Gastrocnemius medialis (tissue), 4 donors: ENCODE measurements at regions not wholly inside any gene's neighbourhood (a gene's known extent, or its start where the extent isn't known, plus 50 kb on each side); places are given as distances from the start of the nearest gene placed in this dataset.

Experiments
- POLR2A ChIP-seq, 2 donors: fragments of 450-650 bp; IDR thresholded peaks; one replicate each; pipeline ENCODE4 v1.6.1; 2017; ENCODE audit warnings: antibody characterized with exemption in 2 of 2, mild to moderate bottlenecking in 2 of 2, moderate library complexity in 2 of 2
- TF ChIP-seq, protein P1 (sequence below), 5 experiments: fragments of 450-650 bp in 3 of 5; fragments of 200-600 bp in 2 of 5; sonication (generic) in 2 of 5; IDR thresholded peaks in 4 of 5; conservative IDR thresholded peaks in 1 of 5; 1 replicate in 4 of 5; 2 replicates in 1 of 5; pipeline ENCODE4 v1.5.1; 2016 to 2019; ENCODE audit warnings: antibody characterized with exemption in 5 of 5, mild to moderate bottlenecking in 3 of 5, moderate library complexity in 3 of 5

DNA sequence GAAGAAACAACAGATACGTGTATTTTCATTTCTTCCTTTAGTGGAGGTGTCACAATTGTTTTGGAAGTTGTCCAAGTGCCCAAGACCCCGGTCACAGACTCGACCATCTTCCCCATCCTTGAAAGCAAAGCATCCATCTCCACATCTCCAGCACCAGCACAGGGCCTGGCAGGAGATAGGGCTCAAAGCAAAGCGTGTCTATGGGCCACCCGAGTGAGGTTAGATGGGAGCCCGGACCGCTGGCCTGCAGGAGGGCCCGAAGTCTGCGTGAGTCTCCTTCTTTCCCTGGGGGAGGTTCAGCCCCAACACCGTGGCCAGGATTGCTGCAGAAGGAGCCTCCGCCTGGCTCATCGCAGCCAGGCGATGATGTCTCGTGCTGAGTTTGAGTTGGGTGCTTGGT lies 83.5 kb upstream of the SULF2 start:
- TF ChIP-seq, protein P1, sequence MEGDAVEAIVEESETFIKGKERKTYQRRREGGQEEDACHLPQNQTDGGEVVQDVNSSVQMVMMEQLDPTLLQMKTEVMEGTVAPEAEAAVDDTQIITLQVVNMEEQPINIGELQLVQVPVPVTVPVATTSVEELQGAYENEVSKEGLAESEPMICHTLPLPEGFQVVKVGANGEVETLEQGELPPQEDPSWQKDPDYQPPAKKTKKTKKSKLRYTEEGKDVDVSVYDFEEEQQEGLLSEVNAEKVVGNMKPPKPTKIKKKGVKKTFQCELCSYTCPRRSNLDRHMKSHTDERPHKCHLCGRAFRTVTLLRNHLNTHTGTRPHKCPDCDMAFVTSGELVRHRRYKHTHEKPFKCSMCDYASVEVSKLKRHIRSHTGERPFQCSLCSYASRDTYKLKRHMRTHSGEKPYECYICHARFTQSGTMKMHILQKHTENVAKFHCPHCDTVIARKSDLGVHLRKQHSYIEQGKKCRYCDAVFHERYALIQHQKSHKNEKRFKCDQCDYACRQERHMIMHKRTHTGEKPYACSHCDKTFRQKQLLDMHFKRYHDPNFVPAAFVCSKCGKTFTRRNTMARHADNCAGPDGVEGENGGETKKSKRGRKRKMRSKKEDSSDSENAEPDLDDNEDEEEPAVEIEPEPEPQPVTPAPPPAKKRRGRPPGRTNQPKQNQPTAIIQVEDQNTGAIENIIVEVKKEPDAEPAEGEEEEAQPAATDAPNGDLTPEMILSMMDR (IDR thresholded peaks at IDR 0.05 in 4 of 5, conservative IDR thresholded peaks at IDR 0.05 in 1 of 5): no peak
- TF ChIP-seq POLR2A (IDR thresholded peaks at IDR 0.05): no peak
